DOHH2 (cell line): ENCODE measurements at regions not wholly inside any gene's neighbourhood (a gene's known extent, or its start where the extent isn't known, plus 50 kb on each side); places are given as distances from the start of the nearest gene placed in this dataset.

Experiments
- H3F3A ChIP-seq: fragments of 200-600 bp; sonication (generic), shearing (Covaris generic); 2 replicates; pipeline ENCODE4 v1.6.0; 2016; ENCODE audit warnings: antibody characterized with exemption, mild to moderate bottlenecking; ENCODE audit not compliant: control insufficient read depth, insufficient read depth
- H3K27ac ChIP-seq: fragments of 200-600 bp; sonication (generic); 2 replicates; pipeline ENCODE4 v1.5.1; 2014; ENCODE audit warnings: low read depth, mild to moderate bottlenecking, low read length, moderate library complexity
- H3K27me3 ChIP-seq: fragments of 200-600 bp; sonication (generic); 2 replicates; pipeline ENCODE4 v1.6.1; 2014; ENCODE audit warnings: mild to moderate bottlenecking, low read length, mixed read lengths; ENCODE audit not compliant: control insufficient read depth
- H3K36me3 ChIP-seq: fragments of 200-600 bp; sonication (generic); 2 replicates; pipeline ENCODE4 v1.6.1; 2014; ENCODE audit warnings: mild to moderate bottlenecking, low read length, moderate library complexity, mixed read lengths; ENCODE audit not compliant: control insufficient read depth
- H3K4me1 ChIP-seq: fragments of 200-600 bp; sonication (generic); 2 replicates; pipeline ENCODE4 v1.6.1; 2014; ENCODE audit warnings: mild to moderate bottlenecking, low read length, mixed read lengths; ENCODE audit not compliant: control insufficient read depth
- H3K4me2 ChIP-seq: fragments of 200-600 bp; sonication (generic); 2 replicates; pipeline ENCODE4 v1.6.0; 2014; ENCODE audit warnings: mild to moderate bottlenecking, low read length, moderate library complexity
- H3K4me3 ChIP-seq: fragments of 200-600 bp; sonication (generic); 2 replicates; pipeline ENCODE4 v1.5.1; 2014; ENCODE audit warnings: mild to moderate bottlenecking, low read length, mixed read lengths
- H3K79me2 ChIP-seq: fragments of 200-600 bp; sonication (generic); 2 replicates; pipeline ENCODE4 v1.6.1; 2014; ENCODE audit warnings: mild to moderate bottlenecking, low read length, mixed read lengths; ENCODE audit not compliant: control insufficient read depth
- H3K9me2 ChIP-seq: fragments of 200-600 bp; sonication (generic); replicated peaks from 2 replicates; pipeline ENCODE4 v1.6.1; 2014; ENCODE audit warnings: mild to moderate bottlenecking, low read length, mixed read lengths; ENCODE audit not compliant: control insufficient read depth
- H3K9me3 ChIP-seq: fragments of 200-600 bp; sonication (generic); 2 replicates; pipeline ENCODE4 v1.6.1; 2014; ENCODE audit warnings: antibody characterized with exemption, low read length, mixed read lengths; ENCODE audit not compliant: control insufficient read depth, insufficient read depth
- H4K20me1 ChIP-seq: fragments of 200-600 bp; sonication (generic); 2 replicates; pipeline ENCODE4 v1.6.0; 2014; ENCODE audit warnings: low read depth, mild to moderate bottlenecking, antibody characterized with exemption, low read length, moderate library complexity; ENCODE audit not compliant: control insufficient read depth, insufficient read depth
- CTCF ChIP-seq: fragments of 200-600 bp; sonication (generic); IDR thresholded peaks from one replicate; pipeline ENCODE4 v1.5.1; 2014; ENCODE audit warnings: antibody characterized with exemption, mild to moderate bottlenecking, low read depth, low read length; ENCODE audit not compliant: poor library complexity, severe bottlenecking
- EZH2phosphoT487 ChIP-seq: fragments of 200-600 bp; sonication (generic); IDR thresholded peaks from 2 replicates; pipeline ENCODE4 v1.6.1; 2017; ENCODE audit warnings: borderline replicate concordance, mild to moderate bottlenecking, antibody characterized with exemption, low read length, moderate library complexity, mixed read lengths

DNA sequence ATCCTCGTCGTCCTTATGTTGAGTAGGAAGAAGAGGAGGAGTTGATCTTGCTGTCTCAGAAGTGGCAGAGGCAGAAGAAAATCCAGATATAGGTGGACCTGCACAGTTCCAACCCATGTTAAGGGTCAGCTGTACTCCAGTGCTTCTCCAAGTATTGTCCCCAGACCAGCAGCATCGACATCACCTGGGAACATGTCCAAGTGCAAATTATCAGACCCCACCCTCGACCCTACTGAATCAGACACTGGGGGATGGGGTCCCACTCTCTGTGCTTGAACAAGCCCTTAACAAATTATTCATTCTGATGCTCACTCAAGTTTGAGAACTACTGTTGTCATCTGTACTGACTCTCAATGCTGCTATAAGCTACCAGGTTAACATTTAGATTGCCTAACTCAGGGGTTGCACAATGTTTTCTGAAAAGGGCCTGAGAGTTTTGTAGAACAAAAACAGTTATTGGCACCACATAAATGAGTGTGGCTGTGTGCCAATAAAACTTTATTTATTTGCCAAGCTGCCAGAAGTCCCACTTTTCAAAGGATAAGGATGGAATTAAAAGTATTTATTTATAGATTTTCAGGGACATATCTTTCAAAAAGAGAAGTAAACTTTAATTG lies 226.7 kb upstream of the IPO5 start:
- no peak for TF ChIP-seq CTCF
- TF ChIP-seq EZH2phosphoT487: no peak
- no peaks in the 10 kb centered on the region for H4K20me1 ChIP-seq
- H3K27me3 ChIP-seq: no peaks in the 10 kb centered on the region
- H3F3A ChIP-seq: no peaks in the 10 kb centered on the region
- no peak overlapping the region for H3K27ac ChIP-seq
- no peak overlapping the region for H3K4me3 ChIP-seq
- no peaks in the 10 kb centered on the region for H3K36me3 ChIP-seq
- no peaks in the 10 kb centered on the region for H3K79me2 ChIP-seq
- no peak overlapping the region for H3K4me2 ChIP-seq
- H3K9me2 ChIP-seq: no peaks in the 10 kb centered on the region
- H3K9me3 ChIP-seq: peaks cover 4% of the 10 kb centered on the region; the same call in 1 of the 2 replicates
- H3K4me1 ChIP-seq: no peaks in the 10 kb centered on the region

GRCh38 chr13:97727991-97728390 lies 225.5 kb upstream of the IPO5 start:
- Histone ChIP-seq H3F3A (no peaks in the 10 kb centered on the region), H3K9me3 (peaks cover 4% of the 10 kb centered on the region; the same call in 1 of the 2 replicates), H3K4me3 (no peak overlapping the region), H3K79me2 (no peaks in the 10 kb centered on the region), H4K20me1 (no peaks in the 10 kb centered on the region), H3K36me3 (no peaks in the 10 kb centered on the region), H3K4me2 (no peak overlapping the region), H3K27ac (no peak overlapping the region), H3K27me3 (no peaks in the 10 kb centered on the region), H3K4me1 (no peaks in the 10 kb centered on the region), H3K9me2 (no peaks in the 10 kb centered on the region)
- no peak for TF ChIP-seq CTCF
- no peak for TF ChIP-seq EZH2phosphoT487

DNA sequence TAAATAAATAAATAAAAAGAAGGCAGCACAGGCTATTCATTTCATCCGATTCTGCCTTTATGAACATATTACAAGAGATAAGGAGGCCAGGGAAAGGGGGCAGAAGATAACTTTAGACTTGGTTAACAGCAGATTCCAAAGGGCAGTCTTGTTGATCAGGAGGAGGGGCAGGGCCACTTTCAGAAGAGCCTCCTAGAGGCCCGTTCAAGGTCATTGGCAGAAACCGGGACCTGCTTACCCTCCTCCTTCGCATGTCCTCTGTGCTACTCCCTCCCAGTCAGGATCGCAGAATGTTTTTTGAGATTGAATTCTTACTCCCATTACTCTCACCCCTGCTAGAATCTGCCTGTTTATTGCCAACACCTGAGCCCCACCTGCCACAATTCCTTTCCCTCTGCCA lies 217.0 kb upstream of the IPO5 start:
- no peaks in the 10 kb centered on the region for H3K9me3 ChIP-seq
- no peaks in the 10 kb centered on the region for H4K20me1 ChIP-seq

More for the DNA sequence above, 217.0 kb upstream of the IPO5 start:
- Histone ChIP-seq H3F3A (no peaks in the 10 kb centered on the region), H3K4me1 (no peaks in the 10 kb centered on the region), H3K4me3 (no peak overlapping the region), H3K27ac (no peak overlapping the region), H3K79me2 (no peaks in the 10 kb centered on the region), H3K9me2 (no peaks in the 10 kb centered on the region), H3K4me2 (no peak overlapping the region), H3K36me3 (no peaks in the 10 kb centered on the region), H3K27me3 (no peaks in the 10 kb centered on the region)
- TF ChIP-seq CTCF (no peak), EZH2phosphoT487 (no peak)
